ENCODE measurements at regions not wholly inside any gene's neighbourhood (a gene's known extent, or its start where the extent isn't known, plus 50 kb on each side); places are given as distances from the start of the nearest gene placed in this dataset.

- Histone ChIP-seq H4K20me1 (ENCODE audit: control insufficient read depth, insufficient read depth) (no peaks in the 10 kb centered on the region), H2AFZ (ENCODE audit: control insufficient read depth, low read depth, low read length) (no peak overlapping the region), H3K79me2 (ENCODE audit: control insufficient read depth, insufficient read depth, low read length) (no peaks in the 10 kb centered on the region), H3K4me3 (no peak overlapping the region), H3K4me1 (ENCODE audit: control insufficient read depth, insufficient read depth, low read length) (no peaks in the 10 kb centered on the region), H3K36me3 (ENCODE audit: control insufficient read depth in 2 of 2, insufficient read depth in 2 of 2, low read length in 1 of 2) (no peaks in the 10 kb centered on the region), H3K9me3 (replicated peaks; ENCODE audit: control insufficient read depth, insufficient read depth, low read length) (no peaks in the 10 kb centered on the region), H3K4me2 (ENCODE audit: control insufficient read depth, insufficient read depth) (no peak overlapping the region), H3K9ac (ENCODE audit: control insufficient read depth, insufficient read depth, low read length) (no peak overlapping the region), H3K27ac (ENCODE audit: control insufficient read depth, insufficient read depth) (no peak overlapping the region), H3K27me3 (replicated peaks in 1 of 2; ENCODE audit: control insufficient read depth in 2 of 2, insufficient read depth in 2 of 2, low read length in 1 of 2) (peaks cover 0 to 1% of the 10 kb centered on the region in 2 experiments; a peak in 2 of 4 replicates)
- no TSS peak for BruUV-seq (replicated peaks)
- CTCF ChIA-PET, result no interaction called here
- POLR2A ChIA-PET, result no interaction called here
- SMC1A ChIA-PET (ENCODE audit: uncharacterized antibody, unreplicated experiment), result no interaction called here
- no peak for TF ChIP-seq RCOR1 (conservative IDR thresholded peaks at IDR 0.05; ENCODE audit: low read depth, low read length)
- no peak for TF ChIP-seq MXI1 (IDR thresholded peaks at IDR 0.05; ENCODE audit: low read depth, low read length)
- no peak for TF ChIP-seq FOXK2 (IDR thresholded peaks at IDR 0.05)
- no peak for TF ChIP-seq HDGF (IDR thresholded peaks at IDR 0.05)
- no peak for TF ChIP-seq SREBF1 (IDR thresholded peaks at IDR 0.05; ENCODE audit: low read length)
- TF ChIP-seq MYC (IDR thresholded peaks at IDR 0.05; ENCODE audit: insufficient read depth, insufficient read length, insufficient replicate concordance, low read length, severe bottlenecking), result no peak
- TF ChIP-seq BACH1 (IDR thresholded peaks at IDR 0.05; ENCODE audit: borderline replicate concordance), result no peak
- no peak for TF ChIP-seq IRF5 (IDR thresholded peaks at IDR 0.05; ENCODE audit: borderline replicate concordance)
- TF ChIP-seq ZNF592 (IDR thresholded peaks at IDR 0.05), result no peak
- no peak for TF ChIP-seq MTA3 (IDR thresholded peaks at IDR 0.05; ENCODE audit: borderline replicate concordance, low read length)
- TF ChIP-seq FOXM1 (IDR thresholded peaks at IDR 0.05; ENCODE audit: low read depth, low read length), result no peak
- no peak for TF ChIP-seq MAX (IDR thresholded peaks at IDR 0.05; ENCODE audit: low read depth, low read length)
- no peak for TF ChIP-seq MEF2B (IDR thresholded peaks at IDR 0.05; ENCODE audit: partially characterized antibody, poor library complexity, severe bottlenecking)
- TF ChIP-seq RAD51 (IDR thresholded peaks at IDR 0.05), result no peak
- no peak for TF ChIP-seq NFYB (IDR thresholded peaks at IDR 0.05; ENCODE audit: insufficient read depth, low read depth, low read length)
- no peak for TF ChIP-seq MTA2 (IDR thresholded peaks at IDR 0.05; ENCODE audit: low read depth)
- no peak for TF ChIP-seq RUNX3 (IDR thresholded peaks at IDR 0.05; ENCODE audit: low read length)
- no peak for TF ChIP-seq CREB1 (IDR thresholded peaks at IDR 0.05; ENCODE audit: low read depth)
- no peak for TF ChIP-seq HDAC6 (IDR thresholded peaks at IDR 0.05; ENCODE audit: unreplicated experiment)
- TF ChIP-seq BRCA1 (IDR thresholded peaks at IDR 0.05; ENCODE audit: low read depth, low read length), result no peak
- intact Hi-C loops (cut with micrococcal nuclease; ENCODE audit: unreplicated experiment) (no loop called here), in situ Hi-C loops (cut with MboI) (no loop called here)
- ATAC-seq (no peak), FAIRE-seq (no peak), DNase-seq (ENCODE audit: low read depth, low spot score) (no peak)
- RAD21 ChIA-PET (ENCODE audit: unreplicated experiment), result no interaction called here
- 3% methylated on average over 2 of the region's 2 CpGs for WGBS (ENCODE audit: insufficient coverage, insufficient replicate concordance, low lambda C conversion rate, missing lambda C conversion rate)
Observed at GRCh38 chr2:240338274-240338673, 97.2 kb upstream of the GPC1 start.

Measured in GM12878 (cell line).